Stimulated activated CD8-positive, alpha-beta memory T cell treated with anti-CD3 and anti-CD28 coated beads, Interleukin-7, amount 100 ng/mL, for 1 hour (primary cell): ENCODE measurements at regions not wholly inside any gene's neighbourhood (a gene's known extent, or its start where the extent isn't known, plus 50 kb on each side); places are given as distances from the start of the nearest gene placed in this dataset.

Source experiments
- DNase-seq, 2 donors: peaks; one replicate each; pipeline ENCODE4 v3.0.0-alpha.2; 2020; ENCODE audit warnings: low read depth in 2 of 2

DNA sequence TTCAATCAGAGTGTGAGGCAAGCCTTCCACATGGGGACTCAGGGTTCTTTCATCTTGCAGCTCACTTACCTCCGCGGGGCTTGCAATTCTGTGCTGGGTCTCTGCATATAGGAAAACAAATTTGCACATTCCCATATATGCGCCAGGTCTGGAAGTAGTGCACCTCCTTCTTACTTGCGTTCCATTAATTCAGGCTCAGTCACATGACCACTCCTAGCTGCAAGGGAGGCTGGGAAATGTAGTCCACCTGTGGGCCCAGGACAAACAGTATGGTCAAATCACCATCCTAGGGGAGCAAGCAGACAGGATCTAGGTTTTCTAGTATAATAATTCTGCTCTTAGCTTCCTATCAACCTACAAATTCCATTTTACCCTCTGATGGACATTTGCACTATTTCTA is 160.4 kb downstream of the AACS start:
- DNase-seq: no peak

DNA sequence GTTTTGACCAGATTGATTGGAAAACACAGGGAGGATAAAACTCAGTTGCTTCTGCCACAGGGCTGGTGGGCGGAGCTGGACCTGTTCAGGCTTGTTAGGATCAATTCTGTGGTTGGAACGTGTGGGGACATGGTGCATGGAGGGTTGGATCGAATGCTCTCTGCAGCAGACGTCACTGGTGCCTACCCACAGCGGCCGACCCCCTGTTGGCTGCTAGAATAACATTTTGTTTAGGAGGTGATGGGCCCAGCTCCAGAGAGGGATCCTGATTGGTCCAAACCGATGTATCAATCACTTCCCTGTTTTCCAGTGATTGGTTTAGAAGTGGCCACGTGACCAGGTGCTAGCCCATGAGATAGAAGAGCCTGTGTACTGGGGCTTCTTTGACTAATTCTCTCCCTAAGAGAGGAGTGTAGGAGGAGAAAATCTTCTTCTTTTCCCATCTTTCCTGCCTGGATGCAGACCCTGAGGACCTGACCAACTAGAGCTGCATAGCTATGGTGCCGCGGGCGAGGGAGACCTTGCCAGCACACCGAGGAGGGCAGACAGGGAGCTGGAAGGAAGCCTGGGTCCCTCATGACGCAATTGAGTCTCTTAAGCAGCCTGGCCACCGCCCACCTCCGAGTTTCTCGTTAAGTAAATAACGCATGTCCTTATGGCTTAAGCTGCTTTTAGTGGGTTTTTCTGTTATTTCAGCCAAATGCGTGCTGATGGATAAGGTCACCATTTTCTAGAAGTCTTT is 163.5 kb downstream of the AACS start:
- no peak for DNase-seq

DNA sequence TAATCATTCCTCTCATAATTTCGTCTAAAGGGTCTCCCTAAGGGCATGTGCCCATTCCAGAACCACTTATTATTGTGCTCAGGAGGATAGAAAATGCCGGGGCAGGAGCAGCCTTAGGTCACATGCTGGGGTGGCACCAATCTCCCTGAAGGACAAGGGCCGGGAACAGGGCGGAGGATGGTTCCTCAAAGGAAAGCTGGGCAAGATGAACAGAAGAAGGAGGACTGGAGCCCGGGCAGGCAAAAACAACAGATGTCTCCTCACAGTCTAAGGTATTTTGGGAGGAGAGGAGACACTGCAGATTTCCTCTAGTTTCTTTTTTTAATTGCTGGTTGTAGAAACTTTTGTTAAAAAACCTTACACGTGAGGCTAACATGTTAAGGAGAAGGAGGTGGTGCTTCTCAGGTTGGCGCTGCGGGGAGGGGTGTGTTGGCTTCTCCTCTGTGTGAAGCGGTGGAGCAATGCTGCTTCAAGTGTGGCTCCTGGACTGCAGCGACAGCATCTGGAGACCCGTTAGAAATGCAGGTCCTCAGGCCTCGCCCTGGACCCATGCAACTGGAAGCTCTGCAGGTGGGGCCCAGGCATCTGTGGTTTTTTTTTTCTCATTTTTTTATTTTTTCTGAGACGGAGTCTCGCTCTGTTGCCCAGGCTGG is 164.8 kb downstream of the AACS start:
- DNase-seq: no peak

DNA sequence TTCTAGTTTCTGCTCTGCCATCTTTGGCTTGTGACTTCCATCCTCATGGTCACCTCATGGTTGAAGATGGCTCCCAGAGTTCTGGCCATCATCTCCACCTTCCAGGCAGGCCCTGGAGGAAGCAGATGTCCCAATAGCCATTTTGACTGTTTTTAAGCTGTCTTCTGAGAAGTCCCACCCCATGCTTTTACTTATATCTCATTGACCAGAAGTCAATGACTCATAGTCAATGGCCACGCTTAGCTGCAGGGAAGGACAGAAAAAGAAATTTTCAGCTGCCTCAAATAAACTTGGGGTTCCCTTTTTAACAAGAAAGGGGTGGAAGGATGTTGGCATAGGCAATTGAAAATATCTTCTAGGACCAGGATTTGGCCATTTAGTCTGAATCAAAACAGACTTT is 168.1 kb downstream of the AACS start:
- no peak for DNase-seq

DNA sequence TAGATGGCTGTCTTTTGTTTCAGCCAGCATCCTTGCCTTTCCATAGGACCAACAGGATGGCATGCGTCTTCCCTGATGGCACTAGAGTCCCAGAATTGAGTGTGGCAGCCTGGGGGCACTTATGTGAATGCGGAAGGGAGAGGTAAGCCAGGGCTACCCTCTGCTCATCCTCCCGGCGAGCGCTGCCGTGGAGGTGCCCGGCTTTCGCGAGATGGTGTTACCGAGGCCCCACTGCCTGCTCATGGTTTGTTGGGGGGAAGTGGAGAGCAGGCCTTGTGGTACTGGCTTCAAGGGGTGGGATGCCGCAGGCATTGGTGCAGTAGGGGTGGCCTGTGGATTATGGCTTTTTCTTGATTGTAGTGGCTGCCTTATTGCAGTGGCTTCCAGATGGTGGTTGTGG is 174.3 kb downstream of the AACS start:
- no peak for DNase-seq

DNA sequence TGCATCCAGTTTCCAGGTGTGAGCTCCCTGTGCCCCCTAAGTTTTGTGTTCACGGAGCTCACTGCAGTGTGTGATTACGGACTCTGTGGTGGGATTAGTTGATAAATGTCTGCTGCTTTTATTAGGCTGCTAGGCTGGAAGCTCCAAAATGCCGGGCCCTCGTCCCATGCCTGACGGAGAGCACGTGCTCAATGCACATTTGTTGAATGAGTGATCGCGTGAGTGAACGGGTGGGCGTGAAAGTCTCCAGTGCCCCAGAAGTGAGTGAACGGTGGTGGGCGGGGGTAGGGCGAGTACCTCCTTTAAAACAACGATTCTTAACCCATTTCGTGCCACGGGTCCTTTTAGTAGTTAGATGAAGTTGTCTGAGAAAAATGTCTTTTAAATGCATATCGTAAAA is 175.5 kb downstream of the AACS start:
- DNase-seq: no peak

DNA sequence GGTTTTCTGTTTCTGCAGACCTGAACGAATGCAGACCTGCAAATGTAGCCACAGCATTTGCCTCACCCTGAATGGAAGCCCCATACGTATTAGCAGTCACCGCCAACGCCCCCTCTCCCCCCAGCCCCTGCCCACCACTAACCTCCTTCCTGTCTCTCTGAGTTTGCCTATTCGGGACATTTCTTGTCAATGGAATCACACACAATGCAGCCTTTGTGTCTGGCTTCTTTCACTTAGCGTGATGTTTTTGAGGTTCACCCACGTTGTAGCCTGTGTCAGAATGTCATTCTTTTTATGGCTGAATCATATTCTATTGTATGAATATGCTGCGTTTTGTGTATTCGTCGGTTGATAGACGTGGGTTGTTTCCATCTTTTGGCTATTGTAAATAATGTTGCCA is 178.6 kb downstream of the AACS start:
- DNase-seq: no peak

DNA sequence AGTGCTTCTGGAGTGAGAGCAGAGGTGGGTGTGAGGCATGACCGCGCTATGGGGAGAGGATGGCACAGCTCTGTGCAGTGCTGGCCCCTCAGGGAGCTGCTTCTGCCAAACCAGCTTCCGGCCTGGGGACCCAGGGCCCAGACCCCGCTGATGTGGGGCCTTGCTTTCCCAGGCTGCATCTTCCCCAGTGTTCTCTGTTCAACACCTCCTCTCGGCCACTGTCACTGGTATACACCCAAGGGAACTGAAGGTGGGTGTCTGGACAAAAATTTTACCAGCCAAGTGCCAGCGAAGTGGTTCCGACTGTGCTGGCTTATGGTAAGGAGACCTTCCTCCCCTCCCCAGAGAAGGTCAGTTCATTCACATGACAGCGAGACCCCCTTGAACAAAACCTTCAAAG is 179.1 kb downstream of the AACS start:
- DNase-seq: no peak

DNA sequence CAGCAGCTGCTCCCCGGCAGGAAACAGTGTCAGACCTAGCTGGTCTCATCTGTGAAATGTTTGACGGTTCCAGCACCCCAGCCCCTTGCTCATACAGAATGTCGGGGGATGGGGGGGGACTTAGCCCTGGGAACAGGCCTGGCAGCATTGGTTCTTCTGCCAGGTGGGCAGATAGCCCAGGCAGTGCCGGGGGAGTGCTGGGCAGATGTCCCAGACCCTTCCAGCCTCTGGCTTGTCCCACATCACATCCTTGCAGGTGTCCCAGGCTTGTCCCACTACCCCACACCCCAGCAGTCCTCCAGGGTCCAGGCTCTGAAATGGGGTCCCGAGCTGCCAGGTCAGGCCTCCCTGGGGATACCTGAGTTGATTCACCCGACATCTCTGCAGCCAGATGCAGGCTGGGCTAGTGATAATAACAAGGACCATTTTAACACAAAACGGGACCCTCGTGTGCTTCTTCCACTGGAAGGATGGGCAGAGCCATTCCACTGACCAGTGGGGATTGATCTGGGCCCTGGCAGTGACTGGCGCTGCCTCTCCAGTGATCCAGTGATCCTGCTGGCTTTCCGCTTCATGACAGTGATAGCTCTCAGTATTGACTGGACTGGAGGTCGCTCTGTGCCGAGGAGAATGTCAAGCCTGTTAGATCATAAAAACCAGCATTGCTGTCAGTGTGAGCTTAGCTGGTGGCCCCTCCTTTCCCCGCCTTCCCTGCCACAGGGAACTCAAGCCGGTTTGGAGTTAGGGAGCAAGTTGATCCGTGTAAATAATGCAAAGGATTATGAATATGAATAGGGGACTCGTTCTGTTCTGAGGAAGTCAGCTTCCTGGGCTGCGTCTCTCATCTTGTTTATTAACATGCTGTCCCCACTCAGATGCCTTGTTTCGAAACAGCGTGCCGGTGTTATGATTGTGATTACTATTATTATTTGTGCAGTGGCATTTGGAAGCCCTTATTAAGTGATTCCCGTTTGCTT is 180.6 kb downstream of the AACS start:
- DNase-seq: no peak

DNA sequence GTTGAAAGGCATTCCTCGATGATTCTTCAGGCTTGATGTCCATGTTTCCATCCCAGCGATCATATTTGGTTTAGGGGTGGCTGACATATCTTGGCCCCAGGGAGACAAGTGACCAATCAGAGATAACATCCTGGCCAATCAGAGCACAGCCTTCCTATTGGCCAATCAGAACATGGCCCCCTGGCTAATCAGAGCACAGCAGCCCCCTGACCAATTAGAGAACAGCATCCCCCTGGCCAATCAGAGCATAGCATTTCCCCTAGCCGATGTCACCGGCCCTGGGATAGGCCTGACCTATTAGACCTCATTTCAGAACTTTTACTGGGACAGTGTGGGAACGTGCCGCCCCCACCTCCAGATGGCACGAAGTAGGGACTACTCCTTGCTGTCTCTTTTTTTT is 182.2 kb downstream of the AACS start:
- DNase-seq: no peak

DNA sequence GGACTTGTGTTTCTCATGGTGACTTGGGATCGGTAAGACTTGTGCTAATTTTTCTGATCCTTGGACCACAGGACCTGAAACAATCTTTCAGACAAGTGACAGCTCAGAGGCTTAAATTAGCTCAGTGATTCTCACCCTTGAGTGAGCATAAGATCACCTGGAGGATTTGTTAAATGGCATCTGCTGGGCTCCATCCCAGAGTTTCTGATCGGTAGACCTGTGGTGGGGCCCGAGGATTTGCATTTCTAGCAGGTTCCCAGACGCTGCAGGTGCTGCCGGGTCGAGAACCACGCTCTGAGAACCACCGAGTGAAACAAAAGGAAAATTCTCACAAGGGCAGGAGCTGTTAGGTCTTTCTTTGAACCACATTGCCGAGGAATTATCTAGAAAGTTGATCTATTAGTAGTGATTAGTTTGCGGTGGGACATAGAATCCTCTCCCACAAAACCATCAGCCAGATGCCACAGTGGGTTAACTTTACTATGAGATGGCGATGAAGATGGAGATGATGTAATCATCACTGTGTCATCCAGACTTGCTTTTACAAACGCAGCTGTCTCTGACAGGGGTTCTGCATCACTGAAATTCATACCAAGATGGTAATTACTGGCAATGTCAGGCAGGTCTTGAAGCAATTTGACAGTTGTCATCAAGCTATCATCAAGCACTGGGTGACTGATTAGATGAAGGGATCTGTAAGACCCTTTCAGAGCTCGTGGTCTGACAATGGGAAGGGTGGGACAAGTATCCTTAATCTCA is 184.0 kb downstream of the AACS start:
- no peak for DNase-seq

DNA sequence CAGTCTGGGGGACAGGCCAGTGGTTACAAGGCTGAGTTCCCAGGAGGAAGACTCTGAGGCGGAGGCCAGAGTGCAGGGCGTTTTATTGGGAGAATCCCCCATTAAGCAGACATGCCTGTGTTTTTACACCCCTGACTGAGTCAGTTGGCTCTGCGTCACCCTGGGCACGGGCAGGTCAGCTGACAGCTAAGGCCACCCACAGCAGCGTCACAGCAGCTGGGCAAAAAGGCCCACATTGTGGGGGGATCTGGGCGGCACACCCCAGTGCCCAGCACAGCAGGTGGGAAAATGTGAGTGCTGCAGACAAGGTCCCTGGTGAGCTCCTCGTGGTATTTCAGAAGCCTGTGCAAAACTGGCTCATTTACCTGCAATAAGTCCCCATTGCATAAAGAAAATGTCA is 184.7 kb downstream of the AACS start:
- no peak for DNase-seq

DNA sequence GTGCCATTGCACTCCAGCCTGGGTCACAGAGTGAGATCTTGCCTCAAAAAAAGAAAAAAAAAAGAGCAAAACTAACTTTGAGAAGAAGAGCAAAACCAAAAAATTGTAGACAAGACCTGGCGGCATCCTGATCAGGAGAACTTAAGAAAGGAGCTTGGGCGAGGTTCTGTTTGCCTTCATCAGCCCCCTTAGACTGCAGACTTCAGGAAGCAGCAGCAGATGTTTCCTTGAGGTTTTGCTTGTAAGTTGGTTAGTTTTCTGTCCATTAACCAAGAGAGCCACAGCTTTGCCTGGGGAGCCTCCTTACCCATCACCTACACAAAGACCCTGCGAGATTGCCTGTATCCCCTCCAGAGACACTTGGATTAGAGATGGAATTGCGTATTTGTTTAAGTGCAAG is 189.0 kb downstream of the AACS start:
- DNase-seq: no peak

DNA sequence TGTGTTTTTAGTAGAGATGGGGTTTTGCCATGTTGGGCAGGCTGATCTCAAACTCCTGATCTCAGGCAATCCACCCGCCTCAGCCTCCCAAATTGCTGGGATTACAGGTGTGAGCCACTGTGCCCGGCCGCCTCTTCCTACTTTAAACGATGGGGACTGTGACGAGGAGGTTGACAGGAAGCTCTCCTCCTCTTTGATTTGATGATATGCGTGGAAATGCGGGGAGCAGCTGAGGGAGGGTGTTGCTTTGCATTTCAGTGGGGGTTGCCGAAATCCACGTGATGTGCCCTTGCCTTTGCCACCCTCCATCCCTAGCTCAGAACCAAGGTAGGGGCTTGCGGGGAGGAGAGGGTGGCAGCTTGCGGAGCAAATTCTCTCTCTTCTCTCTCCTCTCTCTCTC is 189.6 kb downstream of the AACS start:
- no peak for DNase-seq

DNA sequence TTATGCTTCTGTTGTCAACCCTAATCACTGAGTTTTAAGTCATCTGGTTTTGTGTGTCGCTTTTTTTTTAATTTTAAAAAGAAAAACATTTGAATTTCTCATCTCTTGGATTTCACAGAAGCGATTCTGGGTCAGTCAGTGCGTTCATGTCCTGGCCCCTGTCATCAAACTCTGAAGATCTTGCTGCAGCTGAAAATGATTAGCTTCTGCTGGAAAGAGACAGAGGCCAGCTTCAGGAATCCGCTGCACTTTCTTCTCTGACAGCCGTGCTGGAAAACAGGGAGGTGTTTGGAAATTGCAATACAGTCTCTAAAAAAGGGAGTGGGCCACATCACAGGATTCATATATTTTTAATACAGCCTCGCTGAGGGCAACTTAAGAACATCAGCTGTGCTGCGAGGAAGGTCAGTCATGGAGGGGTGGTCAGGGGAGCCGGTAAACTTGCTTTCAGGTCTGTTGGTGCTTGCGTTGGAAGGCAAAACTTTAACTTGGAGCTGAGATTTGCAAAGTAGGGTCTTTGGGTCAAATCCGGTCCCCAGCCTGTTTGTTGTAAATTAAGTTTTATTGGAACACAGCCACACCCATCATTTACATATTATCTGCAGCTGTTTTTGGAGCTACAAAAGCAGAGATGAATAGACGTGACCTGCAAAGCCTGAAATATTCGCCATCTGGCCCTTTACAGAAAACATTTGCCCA is 190.8 kb downstream of the AACS start:
- DNase-seq: no peak

DNA sequence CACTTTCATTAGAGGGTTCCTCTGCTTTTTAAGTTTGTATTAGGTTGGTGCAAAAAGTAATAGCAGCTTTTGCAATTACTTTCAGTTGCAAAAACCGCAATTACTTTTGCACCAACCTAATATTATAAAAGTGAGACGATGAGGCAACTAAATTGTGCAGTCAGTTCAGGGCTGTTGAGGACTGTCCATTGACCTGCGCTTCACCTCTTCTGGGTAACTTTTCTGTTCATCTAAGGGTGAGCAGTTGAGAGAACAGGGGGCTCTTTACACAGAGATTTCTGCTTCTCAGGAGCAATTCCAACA is 191.3 kb downstream of the AACS start:
- DNase-seq: no peak

DNA sequence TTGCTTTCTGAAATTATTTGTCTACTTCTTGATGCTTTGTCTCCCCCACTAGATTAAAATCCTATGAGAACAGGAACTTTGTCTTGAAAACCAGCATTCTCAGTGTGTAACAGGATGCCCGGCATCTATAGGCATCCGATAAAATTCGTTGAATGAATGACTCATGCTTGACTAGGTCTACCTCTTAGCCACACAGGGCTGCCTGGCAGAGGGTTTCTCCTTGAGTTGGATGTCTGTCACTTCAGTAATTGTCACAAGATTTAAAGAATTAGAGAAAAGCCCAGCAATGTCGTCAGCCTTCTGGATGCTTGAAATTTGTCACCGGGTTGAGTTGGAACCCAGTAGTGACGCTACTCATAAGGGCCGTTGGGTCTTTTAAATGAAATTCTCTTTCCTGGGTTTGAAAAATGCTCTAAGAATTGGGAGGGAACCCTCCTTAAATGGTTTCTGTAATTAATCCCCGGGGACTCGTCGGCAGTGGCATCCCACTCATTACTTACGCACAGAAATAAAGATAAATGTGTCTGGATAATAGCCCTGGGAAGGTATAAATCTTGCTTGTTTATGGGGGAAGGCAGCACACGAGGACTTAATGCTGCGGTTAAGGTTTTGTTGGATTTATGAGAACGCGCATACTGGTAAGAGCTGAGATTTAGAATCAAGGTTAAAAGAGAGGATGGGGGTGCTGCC is 194.1 kb downstream of the AACS start:
- no peak for DNase-seq

DNA sequence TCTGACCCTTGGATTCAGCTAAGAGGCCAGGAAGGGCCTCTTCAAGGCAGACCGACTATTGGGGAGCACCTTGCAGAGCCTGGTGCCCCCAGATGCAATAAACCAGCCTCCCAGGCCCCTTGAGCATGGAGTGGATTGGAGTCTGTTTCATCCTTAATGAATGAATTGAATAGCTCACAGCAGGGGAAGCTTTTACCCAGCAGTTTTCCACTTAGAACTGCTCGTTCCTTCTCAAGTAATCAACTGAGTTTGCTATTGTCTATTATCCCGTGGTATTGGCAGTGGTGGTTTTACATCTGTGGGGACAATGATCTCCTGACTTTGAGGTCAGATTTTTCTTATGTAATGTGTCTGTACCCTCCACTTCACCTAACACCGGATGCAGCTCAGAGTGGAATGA is 197.6 kb downstream of the AACS start:
- no peak for DNase-seq

DNA sequence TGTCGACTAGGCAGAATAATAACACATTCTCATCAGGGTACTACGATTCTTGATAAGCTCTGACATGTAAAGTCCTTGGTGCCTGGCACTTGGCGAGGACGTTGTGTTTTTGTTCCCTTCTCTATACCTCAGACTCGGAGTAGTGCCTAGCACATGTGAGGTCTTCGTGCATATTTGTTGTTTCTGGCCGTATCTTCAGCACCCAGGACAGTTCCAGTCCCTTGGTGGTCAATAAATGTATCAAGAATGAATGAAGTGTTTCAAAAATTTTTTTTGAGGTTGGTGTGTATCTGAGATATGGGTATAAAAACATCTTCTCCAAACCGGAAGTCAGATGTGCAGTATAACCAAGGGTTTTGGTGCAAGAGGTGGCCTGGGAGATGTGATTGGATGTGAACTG is 198.2 kb downstream of the AACS start:
- DNase-seq: no peak

DNA sequence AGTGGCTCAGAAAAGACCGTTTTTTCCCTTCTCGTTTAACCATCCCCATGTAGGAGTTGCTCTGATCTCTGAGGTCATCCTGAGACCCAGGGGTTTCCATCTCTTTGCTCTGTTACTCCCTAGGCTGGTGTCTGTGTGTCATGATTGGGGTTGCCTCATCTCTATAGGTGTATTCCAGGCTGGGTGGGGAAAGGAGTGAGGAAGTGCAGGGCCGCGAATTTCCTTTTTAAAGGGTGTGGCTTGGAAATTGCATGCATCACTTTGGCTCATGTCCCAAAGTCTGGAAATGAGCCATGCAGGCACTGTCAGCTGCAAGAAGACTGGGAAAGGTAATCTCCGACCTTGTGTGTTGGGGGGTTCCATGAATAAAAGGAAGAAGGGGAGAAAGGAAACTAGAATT is 201.9 kb downstream of the AACS start:
- no peak for DNase-seq

DNA sequence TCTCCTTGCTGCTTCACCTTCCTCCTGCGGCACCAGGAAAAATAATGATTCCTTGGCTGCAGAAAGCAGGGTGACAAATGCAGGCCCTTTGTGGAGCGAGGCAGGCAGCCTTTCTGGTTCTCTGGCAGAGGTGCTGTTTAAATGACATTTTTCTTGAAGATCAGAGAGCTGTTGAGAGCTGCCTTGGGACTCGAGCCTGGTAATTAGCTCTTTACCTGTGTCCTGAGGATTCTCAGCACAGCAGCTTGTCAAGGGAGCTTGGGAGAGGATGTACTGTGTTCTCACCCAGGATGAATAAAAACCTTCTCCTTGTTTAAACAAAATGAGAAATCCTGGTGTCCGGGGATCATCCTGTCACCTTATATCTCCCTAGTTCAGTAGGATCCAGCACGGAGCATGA is 204.0 kb downstream of the AACS start:
- no peak for DNase-seq
